ENCODE measurements at regions not wholly inside any gene's neighbourhood (a gene's known extent, or its start where the extent isn't known, plus 50 kb on each side); places are given as distances from the start of the nearest gene placed in this dataset.

DNA sequence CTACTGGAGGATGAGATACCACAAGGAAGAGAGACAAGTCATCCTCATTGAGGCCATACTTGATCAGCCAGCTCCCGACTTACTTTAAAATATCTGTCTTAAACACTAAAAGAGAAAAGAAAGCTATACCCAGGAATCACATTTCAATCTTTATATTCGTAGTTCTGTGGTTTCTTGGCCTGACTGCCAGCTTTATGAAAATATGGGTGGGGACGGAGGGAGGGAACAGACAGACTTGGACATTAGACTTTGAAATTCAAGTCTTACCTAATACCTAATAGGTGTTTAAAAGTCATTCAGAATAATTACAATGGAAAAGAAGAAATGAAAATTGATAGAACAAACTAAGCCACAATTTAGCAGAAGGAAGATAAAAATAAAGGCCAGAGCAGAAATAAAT is 604.8 kb upstream of the RORB start:
- TF ChIP-seq, protein P1, sequence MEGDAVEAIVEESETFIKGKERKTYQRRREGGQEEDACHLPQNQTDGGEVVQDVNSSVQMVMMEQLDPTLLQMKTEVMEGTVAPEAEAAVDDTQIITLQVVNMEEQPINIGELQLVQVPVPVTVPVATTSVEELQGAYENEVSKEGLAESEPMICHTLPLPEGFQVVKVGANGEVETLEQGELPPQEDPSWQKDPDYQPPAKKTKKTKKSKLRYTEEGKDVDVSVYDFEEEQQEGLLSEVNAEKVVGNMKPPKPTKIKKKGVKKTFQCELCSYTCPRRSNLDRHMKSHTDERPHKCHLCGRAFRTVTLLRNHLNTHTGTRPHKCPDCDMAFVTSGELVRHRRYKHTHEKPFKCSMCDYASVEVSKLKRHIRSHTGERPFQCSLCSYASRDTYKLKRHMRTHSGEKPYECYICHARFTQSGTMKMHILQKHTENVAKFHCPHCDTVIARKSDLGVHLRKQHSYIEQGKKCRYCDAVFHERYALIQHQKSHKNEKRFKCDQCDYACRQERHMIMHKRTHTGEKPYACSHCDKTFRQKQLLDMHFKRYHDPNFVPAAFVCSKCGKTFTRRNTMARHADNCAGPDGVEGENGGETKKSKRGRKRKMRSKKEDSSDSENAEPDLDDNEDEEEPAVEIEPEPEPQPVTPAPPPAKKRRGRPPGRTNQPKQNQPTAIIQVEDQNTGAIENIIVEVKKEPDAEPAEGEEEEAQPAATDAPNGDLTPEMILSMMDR (IDR thresholded peaks at IDR 0.05; ENCODE audit: unreplicated experiment): no peak
- H3K4me3 Mint-ChIP-seq: no peak overlapping the region
- H3K27me3 Mint-ChIP-seq (ENCODE audit: low read depth): peaks cover 6% of the 10 kb centered on the region
- no peaks in the 10 kb centered on the region for H3K36me3 Mint-ChIP-seq
- no peaks in the 10 kb centered on the region for H3K4me1 Mint-ChIP-seq
- no peak for DNase-seq (ENCODE audit: low spot score in 2 of 2, unreplicated experiment in 2 of 2)
- H3K27ac Mint-ChIP-seq: no peak overlapping the region
- peaks cover 6% of the 10 kb centered on the region for H3K9me3 Mint-ChIP-seq

DNA sequence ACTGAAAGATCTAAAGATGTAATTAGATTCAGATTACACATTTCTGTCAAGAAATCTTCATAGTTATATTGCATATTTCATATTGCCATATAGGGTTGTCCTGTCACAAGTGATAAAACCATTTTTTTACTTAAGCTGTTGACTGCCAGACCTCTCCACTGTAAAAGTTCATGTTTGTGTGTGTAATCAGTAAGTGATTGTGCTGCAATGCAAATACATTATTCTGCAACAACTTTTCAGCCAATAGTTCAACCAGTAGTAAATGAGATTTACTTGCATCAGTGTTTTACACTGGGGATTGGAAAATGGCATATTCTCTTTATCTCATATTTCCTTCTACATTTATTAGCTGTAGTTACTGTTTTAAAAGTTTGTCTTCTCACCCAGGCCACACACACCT is 603.9 kb upstream of the RORB start:
- no peaks in the 10 kb centered on the region for H3K36me3 Mint-ChIP-seq
- no peak overlapping the region for H3K27ac Mint-ChIP-seq
- TF ChIP-seq, protein P1 (IDR thresholded peaks at IDR 0.05; ENCODE audit: unreplicated experiment): no peak
- H3K27me3 Mint-ChIP-seq (ENCODE audit: low read depth): peaks cover 8% of the 10 kb centered on the region
- no peaks in the 10 kb centered on the region for H3K9me3 Mint-ChIP-seq
- no peak for DNase-seq (ENCODE audit: low spot score in 2 of 2, unreplicated experiment in 2 of 2)
- no peaks in the 10 kb centered on the region for H3K4me1 Mint-ChIP-seq
- no peak overlapping the region for H3K4me3 Mint-ChIP-seq

- TF ChIP-seq, protein P1 (IDR thresholded peaks at IDR 0.05; ENCODE audit: unreplicated experiment): no peak
- Mint-ChIP-seq H3K4me1 (no peaks in the 10 kb centered on the region), H3K9me3 (peaks cover 4% of the 10 kb centered on the region), H3K27ac (no peak overlapping the region), H3K4me3 (no peak overlapping the region), H3K36me3 (no peaks in the 10 kb centered on the region), H3K27me3 (ENCODE audit: low read depth) (peaks cover 8% of the 10 kb centered on the region)
- DNase-seq (ENCODE audit: low spot score in 2 of 2, unreplicated experiment in 2 of 2): no peak
Observed at GRCh38 chr9:73896061-73896460, 601.1 kb upstream of the RORB start.

DNA sequence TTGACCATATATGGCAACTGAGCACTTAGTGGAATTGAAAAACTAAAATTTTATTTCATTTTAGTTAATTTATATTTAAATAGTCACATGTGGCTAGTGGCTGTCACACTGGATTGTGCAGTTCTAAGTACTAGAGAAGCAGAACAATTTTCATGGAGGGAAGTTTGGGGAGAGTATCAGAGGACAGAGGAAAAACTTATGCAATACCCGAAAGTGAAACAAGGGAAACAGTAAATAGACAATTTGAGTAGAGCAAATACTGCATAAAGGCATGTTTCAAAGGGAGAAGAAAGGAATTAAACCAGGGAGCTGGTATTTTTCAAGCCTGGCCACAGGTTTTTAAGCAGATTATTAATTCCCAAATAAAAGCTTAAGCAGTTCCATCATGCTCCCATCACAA is 590.5 kb upstream of the RORB start:
- Mint-ChIP-seq H3K9me3 (no peaks in the 10 kb centered on the region), H3K27ac (no peak overlapping the region), H3K4me1 (no peaks in the 10 kb centered on the region), H3K36me3 (no peaks in the 10 kb centered on the region), H3K27me3 (ENCODE audit: low read depth) (no peaks in the 10 kb centered on the region), H3K4me3 (no peak overlapping the region)
- TF ChIP-seq, protein P1 (IDR thresholded peaks at IDR 0.05; ENCODE audit: unreplicated experiment): no peak
- DNase-seq (ENCODE audit: low spot score in 2 of 2, unreplicated experiment in 2 of 2): no peak

- no peaks in the 10 kb centered on the region for H3K27me3 Mint-ChIP-seq (ENCODE audit: low read depth)
- no peak overlapping the region for H3K4me3 Mint-ChIP-seq
- H3K27ac Mint-ChIP-seq: no peak overlapping the region
- no peaks in the 10 kb centered on the region for H3K4me1 Mint-ChIP-seq
- H3K36me3 Mint-ChIP-seq: no peaks in the 10 kb centered on the region
- no peak for DNase-seq (ENCODE audit: low spot score in 2 of 2, unreplicated experiment in 2 of 2)
- TF ChIP-seq, protein P1 (IDR thresholded peaks at IDR 0.05; ENCODE audit: unreplicated experiment): no peak
- H3K9me3 Mint-ChIP-seq: no peaks in the 10 kb centered on the region
Observed at GRCh38 chr9:73911804-73912203, 585.3 kb upstream of the RORB start.

DNA sequence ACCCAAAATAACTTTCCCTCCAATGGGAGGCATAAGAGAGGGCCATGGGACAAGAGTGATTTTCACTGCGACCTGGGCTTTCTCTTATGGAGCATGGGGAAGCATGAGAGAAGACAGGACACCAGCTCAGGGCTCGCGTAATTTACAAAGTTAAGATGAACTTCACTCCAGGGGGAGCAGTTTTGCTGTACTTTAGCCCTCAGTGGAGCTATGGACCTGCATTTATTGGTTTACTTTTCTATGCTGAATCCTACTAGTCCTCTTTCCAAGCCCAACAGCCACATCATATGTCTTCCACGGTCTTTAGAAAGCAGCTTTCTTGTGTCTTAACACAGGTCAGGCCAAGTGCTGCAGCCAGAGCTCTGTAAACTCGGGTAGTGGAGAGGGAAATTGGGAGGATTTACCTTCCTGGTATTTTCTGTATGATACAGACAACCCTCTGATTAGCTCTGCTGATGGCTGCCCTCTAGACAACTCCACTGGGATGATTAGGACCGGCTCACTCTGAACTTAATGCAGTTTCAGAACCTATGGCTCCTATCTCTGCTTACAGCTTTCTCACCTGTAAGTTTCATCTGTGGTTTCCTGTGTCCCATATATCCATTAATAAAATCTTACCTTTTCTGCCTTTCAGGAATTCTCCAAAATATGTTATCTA is 581.0 kb upstream of the RORB start:
- no peaks in the 10 kb centered on the region for H3K36me3 Mint-ChIP-seq
- no peaks in the 10 kb centered on the region for H3K4me1 Mint-ChIP-seq
- DNase-seq (ENCODE audit: low spot score in 2 of 2, unreplicated experiment in 2 of 2): no peak
- no peak overlapping the region for H3K27ac Mint-ChIP-seq
- H3K9me3 Mint-ChIP-seq: no peaks in the 10 kb centered on the region
- no peak overlapping the region for H3K4me3 Mint-ChIP-seq
- TF ChIP-seq, protein P1 (IDR thresholded peaks at IDR 0.05; ENCODE audit: unreplicated experiment): no peak
- H3K27me3 Mint-ChIP-seq (ENCODE audit: low read depth): no peaks in the 10 kb centered on the region
